ENCODE measurements at regions not wholly inside any gene's neighbourhood (a gene's known extent, or its start where the extent isn't known, plus 50 kb on each side); places are given as distances from the start of the nearest gene placed in this dataset.

- TF ChIP-seq, protein P1, sequence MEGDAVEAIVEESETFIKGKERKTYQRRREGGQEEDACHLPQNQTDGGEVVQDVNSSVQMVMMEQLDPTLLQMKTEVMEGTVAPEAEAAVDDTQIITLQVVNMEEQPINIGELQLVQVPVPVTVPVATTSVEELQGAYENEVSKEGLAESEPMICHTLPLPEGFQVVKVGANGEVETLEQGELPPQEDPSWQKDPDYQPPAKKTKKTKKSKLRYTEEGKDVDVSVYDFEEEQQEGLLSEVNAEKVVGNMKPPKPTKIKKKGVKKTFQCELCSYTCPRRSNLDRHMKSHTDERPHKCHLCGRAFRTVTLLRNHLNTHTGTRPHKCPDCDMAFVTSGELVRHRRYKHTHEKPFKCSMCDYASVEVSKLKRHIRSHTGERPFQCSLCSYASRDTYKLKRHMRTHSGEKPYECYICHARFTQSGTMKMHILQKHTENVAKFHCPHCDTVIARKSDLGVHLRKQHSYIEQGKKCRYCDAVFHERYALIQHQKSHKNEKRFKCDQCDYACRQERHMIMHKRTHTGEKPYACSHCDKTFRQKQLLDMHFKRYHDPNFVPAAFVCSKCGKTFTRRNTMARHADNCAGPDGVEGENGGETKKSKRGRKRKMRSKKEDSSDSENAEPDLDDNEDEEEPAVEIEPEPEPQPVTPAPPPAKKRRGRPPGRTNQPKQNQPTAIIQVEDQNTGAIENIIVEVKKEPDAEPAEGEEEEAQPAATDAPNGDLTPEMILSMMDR (conservative IDR thresholded peaks at IDR 0.05; ENCODE audit: low read length): no peak
- TF ChIP-seq EZH2phosphoT487 (IDR thresholded peaks at IDR 0.05; ENCODE audit: borderline replicate concordance): no peak
Measured at GRCh38 chr1:94608852-94609530, 67.4 kb upstream of the F3 start.
